Tibial nerve (tissue), 4 donors: ENCODE measurements at regions not wholly inside any gene's neighbourhood (a gene's known extent, or its start where the extent isn't known, plus 50 kb on each side); places are given as distances from the start of the nearest gene placed in this dataset.

Source experiments
- EP300 ChIP-seq, 2 donors: sonication (generic); formaldehyde crosslinking; IDR thresholded peaks; one replicate each; pipeline ENCODE4 v1.6.1; 2017; ENCODE audit warnings: antibody characterized with exemption in 2 of 2, mild to moderate bottlenecking in 1 of 2
- POLR2A ChIP-seq, 2 donors: fragments of 450-650 bp; IDR thresholded peaks; one replicate each; pipeline ENCODE4 v1.6.1; 2017; ENCODE audit warnings: antibody characterized with exemption in 2 of 2, mild to moderate bottlenecking in 2 of 2, moderate library complexity in 2 of 2
- TF ChIP-seq, protein P1 (sequence below), 5 experiments: fragments of 200-600 bp in 3 of 5; fragments of 450-650 bp in 2 of 5; sonication (generic) in 3 of 5; IDR thresholded peaks; one replicate each; pipeline ENCODE4 v1.5.1; 2016 to 2019; ENCODE audit warnings: antibody characterized with exemption in 5 of 5, mild to moderate bottlenecking in 3 of 5, moderate library complexity in 2 of 5

DNA sequence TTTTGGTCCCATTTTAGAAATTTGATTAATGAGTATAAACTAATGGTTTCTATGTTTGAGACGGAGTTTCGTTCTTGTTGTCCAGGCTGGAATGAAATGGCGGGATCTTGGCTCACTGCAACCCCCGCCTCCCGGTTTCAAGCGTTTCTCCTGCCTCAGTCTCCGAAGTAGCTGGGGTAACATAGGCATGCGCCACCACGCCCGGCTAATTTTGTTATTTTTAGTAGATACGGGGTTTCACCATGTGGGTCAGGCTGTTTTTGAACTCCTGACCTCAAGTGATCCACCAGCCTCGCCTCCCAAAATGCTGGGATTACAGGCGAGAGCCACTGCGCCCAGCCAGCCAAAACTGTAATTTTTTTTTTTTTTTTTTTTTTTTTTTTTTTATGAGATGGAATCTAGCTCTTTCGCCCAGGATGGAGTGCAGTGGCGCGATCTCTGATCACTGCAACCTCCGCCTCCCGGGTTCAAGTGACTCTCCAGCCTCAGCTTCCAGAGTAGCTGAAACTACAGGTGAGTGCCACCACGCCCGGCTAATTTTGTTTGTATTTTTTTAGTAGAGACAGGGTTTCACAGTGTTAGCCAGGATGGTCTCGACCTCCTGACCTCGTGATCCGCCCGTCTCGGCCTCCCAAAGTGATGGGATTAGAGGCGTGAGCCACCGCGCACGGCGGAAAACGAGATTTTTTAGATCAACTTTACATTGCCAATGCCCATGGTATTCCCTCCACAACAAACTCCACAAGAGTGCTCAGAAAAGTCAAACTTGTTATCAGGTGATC, 127.8 kb downstream of the HFE start:
- TF ChIP-seq, protein P1, sequence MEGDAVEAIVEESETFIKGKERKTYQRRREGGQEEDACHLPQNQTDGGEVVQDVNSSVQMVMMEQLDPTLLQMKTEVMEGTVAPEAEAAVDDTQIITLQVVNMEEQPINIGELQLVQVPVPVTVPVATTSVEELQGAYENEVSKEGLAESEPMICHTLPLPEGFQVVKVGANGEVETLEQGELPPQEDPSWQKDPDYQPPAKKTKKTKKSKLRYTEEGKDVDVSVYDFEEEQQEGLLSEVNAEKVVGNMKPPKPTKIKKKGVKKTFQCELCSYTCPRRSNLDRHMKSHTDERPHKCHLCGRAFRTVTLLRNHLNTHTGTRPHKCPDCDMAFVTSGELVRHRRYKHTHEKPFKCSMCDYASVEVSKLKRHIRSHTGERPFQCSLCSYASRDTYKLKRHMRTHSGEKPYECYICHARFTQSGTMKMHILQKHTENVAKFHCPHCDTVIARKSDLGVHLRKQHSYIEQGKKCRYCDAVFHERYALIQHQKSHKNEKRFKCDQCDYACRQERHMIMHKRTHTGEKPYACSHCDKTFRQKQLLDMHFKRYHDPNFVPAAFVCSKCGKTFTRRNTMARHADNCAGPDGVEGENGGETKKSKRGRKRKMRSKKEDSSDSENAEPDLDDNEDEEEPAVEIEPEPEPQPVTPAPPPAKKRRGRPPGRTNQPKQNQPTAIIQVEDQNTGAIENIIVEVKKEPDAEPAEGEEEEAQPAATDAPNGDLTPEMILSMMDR (IDR thresholded peaks at IDR 0.05), result no peak
- no peak for TF ChIP-seq POLR2A (IDR thresholded peaks at IDR 0.05)
- no peak for TF ChIP-seq EP300 (IDR thresholded peaks at IDR 0.05)
